AG09319 (cell line): ENCODE measurements at regions not wholly inside any gene's neighbourhood (a gene's known extent, or its start where the extent isn't known, plus 50 kb on each side); places are given as distances from the start of the nearest gene placed in this dataset.

Source experiments
- DNase-seq: peaks from one replicate; pipeline ENCODE4 v3.0.0-alpha.2; 2010; ENCODE audit warnings: low read depth; ENCODE audit errors: extremely low read depth
- TF ChIP-seq, protein P1 (sequence below): IDR thresholded peaks from 2 replicates; pipeline ENCODE4 v1.5.1; 2011; ENCODE audit warnings: low read depth, mild to moderate bottlenecking, inconsistent platforms, low read length, moderate library complexity

DNA sequence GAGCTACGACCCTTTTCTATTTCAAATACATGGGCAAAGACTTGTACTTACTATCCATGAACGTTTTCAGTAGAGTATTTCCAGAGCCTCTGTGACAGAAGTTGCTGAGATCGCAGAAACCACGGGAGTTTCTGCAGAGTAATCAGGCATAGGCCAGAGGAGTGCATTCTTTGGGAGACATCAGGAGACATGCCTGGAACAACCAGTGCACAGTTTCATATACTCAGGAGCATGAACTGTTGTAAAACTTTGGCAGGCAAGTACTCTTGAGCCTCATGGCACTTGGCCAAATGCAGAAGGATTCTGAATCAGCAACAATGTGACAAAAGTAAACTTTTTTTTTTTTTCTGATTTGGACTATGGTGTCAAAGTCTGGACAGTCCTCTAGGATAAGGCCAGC is 307.1 kb downstream of the GRB14 start:
- no peak for DNase-seq
- TF ChIP-seq, protein P1, sequence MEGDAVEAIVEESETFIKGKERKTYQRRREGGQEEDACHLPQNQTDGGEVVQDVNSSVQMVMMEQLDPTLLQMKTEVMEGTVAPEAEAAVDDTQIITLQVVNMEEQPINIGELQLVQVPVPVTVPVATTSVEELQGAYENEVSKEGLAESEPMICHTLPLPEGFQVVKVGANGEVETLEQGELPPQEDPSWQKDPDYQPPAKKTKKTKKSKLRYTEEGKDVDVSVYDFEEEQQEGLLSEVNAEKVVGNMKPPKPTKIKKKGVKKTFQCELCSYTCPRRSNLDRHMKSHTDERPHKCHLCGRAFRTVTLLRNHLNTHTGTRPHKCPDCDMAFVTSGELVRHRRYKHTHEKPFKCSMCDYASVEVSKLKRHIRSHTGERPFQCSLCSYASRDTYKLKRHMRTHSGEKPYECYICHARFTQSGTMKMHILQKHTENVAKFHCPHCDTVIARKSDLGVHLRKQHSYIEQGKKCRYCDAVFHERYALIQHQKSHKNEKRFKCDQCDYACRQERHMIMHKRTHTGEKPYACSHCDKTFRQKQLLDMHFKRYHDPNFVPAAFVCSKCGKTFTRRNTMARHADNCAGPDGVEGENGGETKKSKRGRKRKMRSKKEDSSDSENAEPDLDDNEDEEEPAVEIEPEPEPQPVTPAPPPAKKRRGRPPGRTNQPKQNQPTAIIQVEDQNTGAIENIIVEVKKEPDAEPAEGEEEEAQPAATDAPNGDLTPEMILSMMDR: no peak

- TF ChIP-seq, protein P1: no peak
- no peak for DNase-seq
These were observed 314.4 kb downstream of the GRB14 start for GRCh38 chr2:164306872-164307271.

- TF ChIP-seq, protein P1: no peak
- no peak for DNase-seq
These were observed 318.5 kb downstream of the GRB14 start for GRCh38 chr2:164302786-164303185.

DNA sequence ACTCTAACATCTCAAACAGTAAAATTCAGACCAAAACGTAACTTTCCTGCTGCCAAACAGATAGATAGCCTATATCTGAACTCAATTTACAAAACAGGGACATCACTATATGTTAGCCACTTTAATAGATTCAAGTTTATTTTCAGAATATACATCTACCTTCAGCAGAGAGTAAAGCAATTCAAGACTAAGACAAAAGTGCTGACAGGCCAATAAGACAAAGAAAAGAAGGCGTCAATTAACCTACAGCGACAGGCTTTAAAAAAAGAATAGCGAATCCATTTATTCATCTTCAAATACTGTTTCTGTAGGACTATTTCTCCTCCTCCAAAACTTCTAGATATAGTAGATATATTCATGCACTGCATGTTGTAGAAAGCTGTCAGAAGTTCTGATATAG is 333.0 kb downstream of the GRB14 start:
- TF ChIP-seq, protein P1: no peak
- no peak for DNase-seq

GRCh38 chr2:164287056-164287455 is 334.2 kb downstream of the GRB14 start:
- TF ChIP-seq, protein P1: no peak
- no peak for DNase-seq

- TF ChIP-seq, protein P1: no peak
- no peak for DNase-seq
These were observed 335.7 kb downstream of the GRB14 start for GRCh38 chr2:164285576-164285975.

DNA sequence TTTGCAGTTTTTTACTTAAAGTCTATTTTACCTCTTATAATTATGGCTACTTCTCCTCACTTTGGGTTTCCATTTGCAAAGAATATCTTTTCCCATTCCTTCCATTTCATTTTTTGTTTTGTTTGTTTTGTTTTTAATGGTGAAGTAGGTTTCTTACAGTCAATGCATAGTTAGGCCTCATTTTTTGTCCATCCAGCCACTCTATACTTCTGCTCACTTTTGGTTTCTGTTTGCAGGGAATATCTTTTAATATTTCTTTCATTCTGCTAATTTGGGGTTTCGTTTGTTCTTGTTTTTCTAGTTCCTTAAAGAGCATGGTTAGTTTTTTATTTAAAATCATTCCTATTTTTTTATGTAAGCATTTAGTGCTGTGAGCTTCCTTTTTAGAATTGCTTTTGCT is 339.4 kb downstream of the GRB14 start:
- TF ChIP-seq, protein P1: no peak
- DNase-seq: no peak
